Omental fat pad (tissue), 3 donors: ENCODE measurements at regions not wholly inside any gene's neighbourhood (a gene's known extent, or its start where the extent isn't known, plus 50 kb on each side); places are given as distances from the start of the nearest gene placed in this dataset.

Experiments
- ATAC-seq: fragments of 150-250 bp; one replicate; pipeline ENCODE4 v1.9.1; 2016; ENCODE audit warnings: mild to moderate bottlenecking, moderate library complexity; ENCODE audit not compliant: low FRiP score
- DNase-seq: peaks from one replicate; pipeline ENCODE4 v3.0.0-alpha.2; 2019; ENCODE audit warnings: low spot score
- TF ChIP-seq, protein P1 (sequence below), 3 donors: fragments of 450-650 bp; IDR thresholded peaks; one replicate each; pipeline ENCODE4 v1.5.1; 2016 to 2017; ENCODE audit warnings: antibody characterized with exemption in 3 of 3, mild to moderate bottlenecking in 3 of 3, moderate library complexity in 2 of 3

DNA sequence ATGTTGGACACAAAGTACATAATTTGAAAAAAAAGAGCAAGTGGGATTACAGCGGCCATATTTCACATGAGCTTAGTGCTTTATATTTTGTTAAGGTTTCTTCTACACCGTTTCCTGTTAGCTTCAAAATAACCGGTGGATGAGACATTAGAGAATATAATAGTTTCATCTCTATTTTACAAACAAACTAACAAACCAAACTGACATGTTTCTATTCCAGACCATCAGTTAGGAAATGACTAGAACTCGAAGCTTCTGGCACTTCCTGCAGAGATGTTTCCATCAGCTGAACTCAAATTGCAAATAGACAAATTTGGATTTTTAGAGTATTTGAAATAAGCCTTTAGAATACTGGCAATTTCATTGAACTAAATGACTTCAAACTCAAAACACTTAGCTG lies 86.5 kb downstream of the MTRR start:
- DNase-seq (no peak), ATAC-seq (no peak)
- TF ChIP-seq, protein P1, sequence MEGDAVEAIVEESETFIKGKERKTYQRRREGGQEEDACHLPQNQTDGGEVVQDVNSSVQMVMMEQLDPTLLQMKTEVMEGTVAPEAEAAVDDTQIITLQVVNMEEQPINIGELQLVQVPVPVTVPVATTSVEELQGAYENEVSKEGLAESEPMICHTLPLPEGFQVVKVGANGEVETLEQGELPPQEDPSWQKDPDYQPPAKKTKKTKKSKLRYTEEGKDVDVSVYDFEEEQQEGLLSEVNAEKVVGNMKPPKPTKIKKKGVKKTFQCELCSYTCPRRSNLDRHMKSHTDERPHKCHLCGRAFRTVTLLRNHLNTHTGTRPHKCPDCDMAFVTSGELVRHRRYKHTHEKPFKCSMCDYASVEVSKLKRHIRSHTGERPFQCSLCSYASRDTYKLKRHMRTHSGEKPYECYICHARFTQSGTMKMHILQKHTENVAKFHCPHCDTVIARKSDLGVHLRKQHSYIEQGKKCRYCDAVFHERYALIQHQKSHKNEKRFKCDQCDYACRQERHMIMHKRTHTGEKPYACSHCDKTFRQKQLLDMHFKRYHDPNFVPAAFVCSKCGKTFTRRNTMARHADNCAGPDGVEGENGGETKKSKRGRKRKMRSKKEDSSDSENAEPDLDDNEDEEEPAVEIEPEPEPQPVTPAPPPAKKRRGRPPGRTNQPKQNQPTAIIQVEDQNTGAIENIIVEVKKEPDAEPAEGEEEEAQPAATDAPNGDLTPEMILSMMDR (IDR thresholded peaks at IDR 0.05), result no peak

DNA sequence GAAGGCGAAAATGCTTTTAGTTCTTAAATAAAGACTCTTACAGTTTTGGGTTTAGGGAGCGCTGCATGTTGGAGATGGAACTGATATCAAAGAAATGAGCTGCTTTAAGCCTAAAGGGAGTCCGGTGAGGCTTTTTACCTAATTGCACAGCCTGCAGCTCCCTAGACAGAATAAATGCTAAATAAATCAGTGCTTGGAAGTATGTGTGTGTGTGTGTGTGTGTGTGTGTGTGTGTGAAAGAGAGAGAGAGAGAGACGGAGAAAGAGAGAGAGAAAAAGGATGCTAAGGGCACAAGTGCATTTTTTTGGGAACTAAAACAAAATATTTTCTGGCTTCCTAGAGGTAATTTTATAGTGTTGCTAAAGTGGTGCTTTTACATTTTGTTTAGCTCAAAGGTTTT lies 88.4 kb downstream of the MTRR start:
- no peak for ATAC-seq
- TF ChIP-seq, protein P1 (IDR thresholded peaks at IDR 0.05), result no peak
- no peak for DNase-seq

DNA sequence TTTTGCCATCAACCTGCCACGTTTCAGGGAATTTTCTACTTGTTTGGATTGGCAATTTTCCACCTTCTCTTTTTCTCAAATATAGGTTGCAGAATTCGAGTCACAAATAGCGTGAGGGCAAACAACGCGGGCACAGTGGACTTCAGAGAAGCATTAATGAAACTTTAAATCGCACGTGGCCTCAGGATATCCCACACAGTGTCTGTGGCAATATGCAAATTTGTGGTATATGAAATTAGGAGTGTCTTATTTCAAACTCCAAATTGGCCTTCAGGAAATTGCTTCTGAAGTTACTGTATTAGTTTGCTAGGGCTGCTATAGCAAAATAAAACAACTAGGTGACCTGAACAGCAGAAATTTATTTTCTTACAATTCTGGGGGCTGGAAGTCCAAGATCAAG lies 91.2 kb downstream of the MTRR start:
- ATAC-seq, result no peak
- TF ChIP-seq, protein P1 (IDR thresholded peaks at IDR 0.05), result no peak
- DNase-seq, result no peak

DNA sequence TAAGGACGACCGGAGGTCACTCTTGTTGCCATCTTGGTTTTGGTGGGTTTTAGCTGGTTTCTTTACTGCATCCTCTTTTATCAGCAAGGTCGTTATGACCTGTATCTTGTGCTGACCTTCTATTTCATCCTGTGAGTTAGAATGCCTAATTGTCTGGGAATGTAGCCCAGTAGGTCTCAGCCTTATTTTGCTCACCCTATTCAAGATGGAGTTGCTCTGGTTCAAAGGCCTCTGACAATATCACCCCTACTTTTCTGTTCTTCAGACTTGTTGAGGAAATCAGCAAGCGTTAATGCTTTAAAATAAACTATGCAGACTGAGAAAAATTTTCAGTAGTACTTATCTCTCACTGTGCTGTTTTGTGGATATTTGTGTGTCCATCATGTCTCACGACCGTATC lies 92.6 kb downstream of the MTRR start:
- DNase-seq (no peak), ATAC-seq (no peak)
- TF ChIP-seq, protein P1 (IDR thresholded peaks at IDR 0.05), result no peak

DNA sequence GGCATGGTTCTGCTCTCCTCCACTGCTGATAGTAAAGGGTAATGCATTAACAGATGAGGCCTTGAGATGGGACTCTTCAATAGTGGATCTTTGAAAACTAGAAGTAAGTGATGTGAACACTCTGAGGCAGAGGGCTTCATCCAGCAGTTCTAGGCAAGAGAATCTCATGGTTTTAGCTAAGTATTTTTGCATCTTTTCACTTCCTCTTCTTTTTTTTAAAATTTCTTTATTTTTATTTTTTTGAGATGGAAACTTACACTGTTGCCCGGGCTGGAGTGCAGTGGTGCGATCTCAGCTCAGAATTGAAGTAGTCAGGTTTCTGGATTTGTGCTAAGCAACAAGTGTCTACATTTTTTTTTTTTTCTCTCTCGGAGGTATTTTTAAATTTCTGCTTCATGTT lies 101.9 kb downstream of the MTRR start:
- DNase-seq (no peak), ATAC-seq (no peak)
- TF ChIP-seq, protein P1 (IDR thresholded peaks at IDR 0.05), result no peak

DNA sequence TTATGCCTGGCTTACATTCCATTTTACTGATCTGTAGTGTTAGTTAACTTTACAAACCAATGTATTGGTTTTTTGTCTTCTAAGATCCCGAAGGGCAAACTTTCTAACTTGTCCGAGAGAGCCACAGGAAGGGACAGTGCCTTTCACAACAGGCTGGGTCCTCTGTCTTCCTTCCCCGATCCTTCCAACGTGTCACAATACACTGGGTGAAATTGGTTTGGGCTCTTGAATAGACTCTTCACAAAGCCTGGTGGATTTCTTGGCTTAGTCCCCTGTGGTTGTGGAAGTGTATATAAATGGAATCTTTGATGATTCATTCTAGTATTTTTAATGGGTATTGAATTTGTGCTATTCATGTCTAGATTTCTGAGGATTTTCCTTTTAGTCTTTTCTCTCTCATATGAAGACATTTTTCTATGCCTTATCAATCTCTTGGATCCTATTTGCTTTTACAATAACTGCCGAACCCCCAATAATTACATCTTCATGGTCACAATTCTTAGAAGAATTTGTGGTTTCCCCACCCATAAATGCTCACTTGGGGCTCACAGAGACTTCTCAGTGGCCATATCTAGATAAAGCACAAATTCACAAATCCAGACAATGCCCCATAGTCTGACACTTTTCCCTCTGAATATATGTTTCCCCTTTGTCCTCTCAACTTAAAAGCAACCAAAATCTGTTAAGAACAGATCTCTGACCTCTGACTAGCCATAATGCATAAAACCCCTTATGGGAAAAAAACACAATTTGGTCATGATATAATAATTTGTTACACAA lies 107.7 kb downstream of the MTRR start:
- TF ChIP-seq, protein P1 (IDR thresholded peaks at IDR 0.05), result no peak
- DNase-seq (no peak), ATAC-seq (no peak)

DNA sequence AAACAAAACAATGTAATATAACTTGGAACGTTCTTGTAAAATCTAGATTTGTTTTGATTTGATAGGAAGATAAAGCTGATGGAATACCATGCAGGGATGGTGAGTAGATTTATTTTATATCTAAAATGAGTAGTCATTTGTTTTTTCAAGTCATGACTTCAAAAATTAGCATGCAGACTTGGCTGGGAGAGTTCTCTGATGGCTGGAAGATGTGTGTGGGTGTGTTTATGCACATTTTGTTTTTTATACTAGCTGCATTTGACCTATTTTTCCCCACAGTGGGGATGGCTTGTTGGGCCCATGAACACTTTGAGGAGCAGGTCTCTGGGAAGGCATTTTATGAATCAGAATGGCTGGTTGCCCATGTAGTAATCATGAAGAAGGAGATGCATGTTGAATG lies 109.2 kb downstream of the MTRR start:
- TF ChIP-seq, protein P1 (IDR thresholded peaks at IDR 0.05), result no peak
- DNase-seq, result no peak
- no peak for ATAC-seq
